GM19239 (cell line): ENCODE measurements at regions not wholly inside any gene's neighbourhood (a gene's known extent, or its start where the extent isn't known, plus 50 kb on each side); places are given as distances from the start of the nearest gene placed in this dataset.

Source experiments
- DNase-seq: peaks from one replicate; pipeline ENCODE4 v3.0.0; 2011; ENCODE audit warnings: low spot score; ENCODE audit not compliant: insufficient read length
- FAIRE-seq: peaks from 2 replicates; lab custom pipeline; 2011; peaks lifted over from hg19 to GRCh38; lab: Jason Lieb, UNC

GRCh38 chr11:115111066-115111465 lies 393.1 kb downstream of the CADM1 start:
- FAIRE-seq, result no peak

GRCh38 chr11:115112754-115113153 lies 391.5 kb downstream of the CADM1 start:
- no peak for FAIRE-seq
- DNase-seq, result no peak

More at GRCh38 chr11:115111066-115111465, 393.1 kb downstream of the CADM1 start:
- no peak for DNase-seq

GRCh38 chr11:115117956-115118493 lies 386.2 kb downstream of the CADM1 start:
- DNase-seq (no peak), FAIRE-seq (no peak)

GRCh38 chr11:115119146-115119545 lies 385.1 kb downstream of the CADM1 start:
- DNase-seq, result no peak
- no peak for FAIRE-seq
